ENCODE measurements at regions not wholly inside any gene's neighbourhood (a gene's known extent, or its start where the extent isn't known, plus 50 kb on each side); places are given as distances from the start of the nearest gene placed in this dataset.

GRCh38 chr10:2012209-2012608 lies 274.9 kb upstream of the ADARB2 start:
- no peak for TF ChIP-seq CTCF (IDR thresholded peaks at IDR 0.05)
- no peak for TF ChIP-seq POLR2A (IDR thresholded peaks at IDR 0.05)
